ENCODE measurements at regions not wholly inside any gene's neighbourhood (a gene's known extent, or its start where the extent isn't known, plus 50 kb on each side); places are given as distances from the start of the nearest gene placed in this dataset.

DNA sequence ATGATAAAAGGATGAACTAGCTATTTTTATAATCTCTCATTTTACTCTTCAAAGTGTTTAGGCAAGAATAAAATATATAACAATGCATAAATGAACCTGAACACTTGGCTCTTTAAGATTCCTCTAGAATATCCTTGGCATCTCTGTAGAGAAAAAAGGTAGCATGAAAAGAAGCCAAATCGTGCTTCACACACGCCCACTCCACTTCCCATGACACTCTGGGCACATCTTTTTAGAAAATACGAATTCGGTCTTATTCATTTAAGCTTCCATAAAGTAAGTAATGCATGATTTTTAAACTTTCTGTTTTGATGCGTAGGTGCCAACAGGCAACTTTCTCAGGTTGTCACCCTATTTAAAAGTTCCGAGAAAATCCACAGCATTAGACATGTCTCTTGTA lies 73.6 kb upstream of the SORBS2 start:
- Mint-ChIP-seq H3K4me3 (no peak overlapping the region), H3K27me3 (ENCODE audit: insufficient read depth, low read depth) (peaks cover 6% of the 10 kb centered on the region), H3K27ac (no peak overlapping the region), H3K36me3 (peaks cover 3% of the 10 kb centered on the region), H3K9me3 (peaks cover 14% of the 10 kb centered on the region), H3K4me1 (peaks cover 13% of the 10 kb centered on the region)
- Histone ChIP-seq H3F3A (ENCODE audit: low read depth) (peaks cover 1% of the 10 kb centered on the region), H3K4me1 (peaks cover 7% of the 10 kb centered on the region), H3K27ac (no peak overlapping the region), H3K36me3 (no peaks in the 10 kb centered on the region), H2AFZ (replicated peaks) (no peak overlapping the region), H3K4me2 (no peak overlapping the region), H3K9me3 (ENCODE audit: low read depth) (peaks cover 4% of the 10 kb centered on the region), H3K9ac (no peak overlapping the region), H3K79me2 (ENCODE audit: low read depth) (no peaks in the 10 kb centered on the region), H4K20me1 (ENCODE audit: low read depth) (no peaks in the 10 kb centered on the region), H3K27me3 (no peaks in the 10 kb centered on the region), H3K4me3 (no peak overlapping the region)
- TF ChIP-seq, protein P1, sequence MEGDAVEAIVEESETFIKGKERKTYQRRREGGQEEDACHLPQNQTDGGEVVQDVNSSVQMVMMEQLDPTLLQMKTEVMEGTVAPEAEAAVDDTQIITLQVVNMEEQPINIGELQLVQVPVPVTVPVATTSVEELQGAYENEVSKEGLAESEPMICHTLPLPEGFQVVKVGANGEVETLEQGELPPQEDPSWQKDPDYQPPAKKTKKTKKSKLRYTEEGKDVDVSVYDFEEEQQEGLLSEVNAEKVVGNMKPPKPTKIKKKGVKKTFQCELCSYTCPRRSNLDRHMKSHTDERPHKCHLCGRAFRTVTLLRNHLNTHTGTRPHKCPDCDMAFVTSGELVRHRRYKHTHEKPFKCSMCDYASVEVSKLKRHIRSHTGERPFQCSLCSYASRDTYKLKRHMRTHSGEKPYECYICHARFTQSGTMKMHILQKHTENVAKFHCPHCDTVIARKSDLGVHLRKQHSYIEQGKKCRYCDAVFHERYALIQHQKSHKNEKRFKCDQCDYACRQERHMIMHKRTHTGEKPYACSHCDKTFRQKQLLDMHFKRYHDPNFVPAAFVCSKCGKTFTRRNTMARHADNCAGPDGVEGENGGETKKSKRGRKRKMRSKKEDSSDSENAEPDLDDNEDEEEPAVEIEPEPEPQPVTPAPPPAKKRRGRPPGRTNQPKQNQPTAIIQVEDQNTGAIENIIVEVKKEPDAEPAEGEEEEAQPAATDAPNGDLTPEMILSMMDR (IDR thresholded peaks at IDR 0.05) = no peak
- no peak for TF ChIP-seq EZH2phosphoT487 (IDR thresholded peaks at IDR 0.05)
- no peak for DNase-seq (ENCODE audit: low spot score)

- Histone ChIP-seq H3K4me2 (no peak overlapping the region), H2AFZ (replicated peaks) (no peak overlapping the region), H3K4me3 (no peak overlapping the region), H4K20me1 (ENCODE audit: low read depth) (no peaks in the 10 kb centered on the region), H3K9me3 (ENCODE audit: low read depth) (peaks cover 4% of the 10 kb centered on the region), H3K36me3 (no peaks in the 10 kb centered on the region), H3F3A (ENCODE audit: low read depth) (no peaks in the 10 kb centered on the region), H3K9ac (no peak overlapping the region), H3K4me1 (no peaks in the 10 kb centered on the region), H3K27me3 (no peaks in the 10 kb centered on the region), H3K27ac (no peak overlapping the region), H3K79me2 (ENCODE audit: low read depth) (no peaks in the 10 kb centered on the region)
- peaks cover 6% of the 10 kb centered on the region for H3K27me3 Mint-ChIP-seq (ENCODE audit: insufficient read depth, low read depth)
- H3K36me3 Mint-ChIP-seq = peaks cover 3% of the 10 kb centered on the region
- H3K9me3 Mint-ChIP-seq = peaks cover 12% of the 10 kb centered on the region
- no peak overlapping the region for H3K27ac Mint-ChIP-seq
- TF ChIP-seq EZH2phosphoT487 (IDR thresholded peaks at IDR 0.05) (no peak), EZH2 (IDR thresholded peaks at IDR 0.05) (no peak)
- TF ChIP-seq, protein P1 (IDR thresholded peaks at IDR 0.05) = no peak
- DNase-seq (ENCODE audit: low spot score) = no peak
- no peak overlapping the region for H3K4me3 Mint-ChIP-seq
- H3K4me1 Mint-ChIP-seq = peaks cover 13% of the 10 kb centered on the region
Observed at GRCh38 chr4:185886832-185887524, 75.0 kb upstream of the SORBS2 start.

- TF ChIP-seq EZH2phosphoT487 (IDR thresholded peaks at IDR 0.05) (no peak), EZH2 (IDR thresholded peaks at IDR 0.05) (no peak)
- TF ChIP-seq, protein P1 (IDR thresholded peaks at IDR 0.05) = no peak
- Histone ChIP-seq H3K4me1 (no peaks in the 10 kb centered on the region), H3K79me2 (ENCODE audit: low read depth) (no peaks in the 10 kb centered on the region), H3K9ac (no peak overlapping the region), H3K9me3 (ENCODE audit: low read depth) (peaks cover 4% of the 10 kb centered on the region), H3K27me3 (no peaks in the 10 kb centered on the region), H4K20me1 (ENCODE audit: low read depth) (no peaks in the 10 kb centered on the region), H3F3A (ENCODE audit: low read depth) (no peaks in the 10 kb centered on the region), H3K27ac (no peak overlapping the region), H3K4me2 (no peak overlapping the region), H2AFZ (replicated peaks) (no peak overlapping the region), H3K36me3 (no peaks in the 10 kb centered on the region), H3K4me3 (no peak overlapping the region)
- DNase-seq (ENCODE audit: low spot score) = no peak
- H3K36me3 Mint-ChIP-seq = no peaks in the 10 kb centered on the region
- H3K9me3 Mint-ChIP-seq = peaks cover 17% of the 10 kb centered on the region
- H3K27me3 Mint-ChIP-seq (ENCODE audit: insufficient read depth, low read depth) = peaks cover 5% of the 10 kb centered on the region
- no peak overlapping the region for H3K4me3 Mint-ChIP-seq
- no peak overlapping the region for H3K27ac Mint-ChIP-seq
- H3K4me1 Mint-ChIP-seq = peaks cover 13% of the 10 kb centered on the region
Observed at GRCh38 chr4:185888676-185889075, 76.7 kb upstream of the SORBS2 start.

Measured in neural progenitor cell (in vitro differentiated cells).